Kidney (tissue), 13 donors: ENCODE measurements at regions not wholly inside any gene's neighbourhood (a gene's known extent, or its start where the extent isn't known, plus 50 kb on each side); places are given as distances from the start of the nearest gene placed in this dataset.

Experiments used
- DNase-seq, 5 donors: peaks; one replicate each; pipeline ENCODE4 v3.0.0-alpha.2; 2013 to 2020
- FAIRE-seq: peaks from 2 replicates; lab custom pipeline; 2012; peaks lifted over from hg19 to GRCh38; lab: Jason Lieb, UNC
- H3K27ac ChIP-seq, 2 donors: one replicate each; pipeline ENCODE4 v1.7.0; 2013; ENCODE audit warnings: low read depth in 2 of 2, low read length in 2 of 2, inconsistent platforms in 1 of 2
- H3K27me3 ChIP-seq: one replicate; pipeline ENCODE4 v1.7.1; 2013; ENCODE audit warnings: low read length, inconsistent platforms; ENCODE audit not compliant: control insufficient read depth, insufficient read depth
- H3K36me3 ChIP-seq, 3 donors: one replicate each; pipeline versions ENCODE4 v1.7.0 to v1.7.1; 2013; ENCODE audit warnings: low read length in 3 of 3, control low read depth in 1 of 3, inconsistent platforms in 1 of 3; ENCODE audit not compliant: insufficient read depth in 3 of 3, control insufficient read depth in 2 of 3
- H3K4me1 ChIP-seq, 3 donors: one replicate each; pipeline versions ENCODE4 v1.7.0 to v1.7.1; 2013; ENCODE audit warnings: low read length in 3 of 3, inconsistent platforms in 1 of 3, low read depth in 1 of 3; ENCODE audit not compliant: control insufficient read depth in 2 of 3, insufficient read depth in 2 of 3
- H3K4me3 ChIP-seq, 3 donors: one replicate each; pipeline versions ENCODE4 v1.7.0 to v1.8.1; 2013; ENCODE audit warnings: low read length in 3 of 3, control low read depth in 1 of 3, inconsistent platforms in 1 of 3
- H3K9ac ChIP-seq, 3 donors: one replicate each; pipeline versions ENCODE4 v1.7.0 to v1.7.1; 2013; ENCODE audit warnings: low read length in 3 of 3, control low read depth in 1 of 3, inconsistent platforms in 1 of 3
- H3K9me3 ChIP-seq, 3 donors: one replicate each; pipeline versions ENCODE4 v1.7.0 to v1.7.1; 2013; ENCODE audit warnings: low read length in 3 of 3, control low read depth in 1 of 3, inconsistent platforms in 1 of 3; ENCODE audit not compliant: control insufficient read depth in 2 of 3, insufficient read depth in 1 of 3
- intact Hi-C: fragments of 100-400 bp; cut with DNase I; formaldehyde crosslinking; loops from one replicate; pipeline ENCODE4 v1.11.1; 2022
- TF ChIP-seq, protein P1 (sequence below): IDR thresholded peaks from 3 replicates; pipeline ENCODE4 v1.5.1; 2012; ENCODE audit warnings: mild to moderate bottlenecking, moderate library complexity, borderline replicate concordance; ENCODE audit not compliant: insufficient read depth; ENCODE audit errors: extremely low read depth
- donor health status: control.
- donor health status: control.
- donor health status: control.
- donor health status: control.
- donor health status: control.
- donor health status: DM: yes; HTN: yes; CAD: no.
- donor health status: Normal renal cell carcinoma (clear cell type).

DNA sequence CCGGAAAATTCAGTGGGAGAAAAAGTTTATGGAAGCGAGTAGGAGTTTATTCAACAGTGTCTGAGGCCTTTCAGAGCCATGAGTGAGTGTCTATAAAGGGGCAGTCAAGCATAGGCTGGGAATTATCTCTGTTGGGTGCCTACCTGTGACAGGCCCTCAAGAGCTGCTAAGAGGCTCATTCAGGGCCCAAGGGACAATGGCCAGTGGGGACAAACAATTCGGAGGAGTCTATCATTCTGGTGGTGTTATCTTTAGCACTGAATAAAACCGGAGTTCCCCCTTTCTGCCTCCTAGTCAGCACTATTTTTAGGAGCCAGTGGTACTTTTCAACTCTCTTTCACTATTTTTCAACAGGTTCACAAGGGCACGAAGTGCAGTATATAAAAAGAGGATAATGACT is 89.5 kb upstream of the HTATIP2 start:
- Histone ChIP-seq H3K4me1 (no peaks in the 10 kb centered on the region), H3K9me3 (no peaks in the 10 kb centered on the region), H3K27me3 (no peaks in the 10 kb centered on the region), H3K4me3 (no peak overlapping the region), H3K9ac (no peak overlapping the region), H3K36me3 (no peaks in the 10 kb centered on the region), H3K27ac (no peak overlapping the region)
- intact Hi-C loops: no loop called here
- TF ChIP-seq, protein P1, sequence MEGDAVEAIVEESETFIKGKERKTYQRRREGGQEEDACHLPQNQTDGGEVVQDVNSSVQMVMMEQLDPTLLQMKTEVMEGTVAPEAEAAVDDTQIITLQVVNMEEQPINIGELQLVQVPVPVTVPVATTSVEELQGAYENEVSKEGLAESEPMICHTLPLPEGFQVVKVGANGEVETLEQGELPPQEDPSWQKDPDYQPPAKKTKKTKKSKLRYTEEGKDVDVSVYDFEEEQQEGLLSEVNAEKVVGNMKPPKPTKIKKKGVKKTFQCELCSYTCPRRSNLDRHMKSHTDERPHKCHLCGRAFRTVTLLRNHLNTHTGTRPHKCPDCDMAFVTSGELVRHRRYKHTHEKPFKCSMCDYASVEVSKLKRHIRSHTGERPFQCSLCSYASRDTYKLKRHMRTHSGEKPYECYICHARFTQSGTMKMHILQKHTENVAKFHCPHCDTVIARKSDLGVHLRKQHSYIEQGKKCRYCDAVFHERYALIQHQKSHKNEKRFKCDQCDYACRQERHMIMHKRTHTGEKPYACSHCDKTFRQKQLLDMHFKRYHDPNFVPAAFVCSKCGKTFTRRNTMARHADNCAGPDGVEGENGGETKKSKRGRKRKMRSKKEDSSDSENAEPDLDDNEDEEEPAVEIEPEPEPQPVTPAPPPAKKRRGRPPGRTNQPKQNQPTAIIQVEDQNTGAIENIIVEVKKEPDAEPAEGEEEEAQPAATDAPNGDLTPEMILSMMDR: no peak
- no peak for FAIRE-seq
- peak in 1 of 5 donors; percentile 7 for DNase-seq

DNA sequence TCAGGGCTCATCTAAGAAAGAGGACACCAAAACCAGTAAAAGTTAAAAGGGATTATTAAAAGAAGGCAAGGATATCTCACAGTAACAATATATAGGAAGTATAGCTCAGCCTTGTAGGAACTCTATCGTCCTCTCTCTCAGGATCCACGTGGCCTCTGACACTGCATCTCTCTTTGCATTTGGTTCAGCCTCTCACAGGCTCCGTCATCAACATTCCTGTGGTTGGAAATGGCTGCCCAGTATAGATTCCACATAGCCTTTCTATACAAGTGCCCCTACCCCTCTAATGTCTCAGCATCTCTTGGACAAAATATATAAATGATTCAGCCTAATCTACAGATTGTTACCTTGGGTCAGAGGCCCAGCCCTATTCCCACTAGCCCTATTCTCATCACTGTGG is 101.3 kb upstream of the DBX1 start:
- H3K27ac ChIP-seq: no peak overlapping the region
- intact Hi-C loops: no loop called here
- no peak for FAIRE-seq

DNA sequence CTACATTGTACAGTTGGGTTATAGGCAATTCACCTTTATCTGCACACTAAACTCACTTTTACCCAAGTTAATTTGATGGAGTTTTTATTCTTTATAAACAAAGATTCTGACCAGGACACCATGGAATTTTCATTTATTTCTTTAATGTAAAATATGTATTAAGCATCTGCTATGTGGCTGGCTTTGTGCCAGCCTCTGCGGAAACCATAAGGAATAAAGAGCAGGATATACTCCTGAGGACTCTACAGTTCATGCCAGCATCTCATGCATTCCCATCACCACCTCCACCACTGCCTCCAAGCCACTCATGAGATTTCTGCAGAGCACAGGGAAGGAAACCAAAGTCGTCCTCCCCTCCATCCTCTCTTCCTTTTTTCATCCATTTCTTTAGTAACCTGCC is 100.0 kb upstream of the DBX1 start:
- no peak for FAIRE-seq
- no peak for DNase-seq
- Histone ChIP-seq H3K4me3 (no peak overlapping the region), H3K36me3 (no peaks in the 10 kb centered on the region), H3K4me1 (no peaks in the 10 kb centered on the region), H3K9me3 (no peaks in the 10 kb centered on the region), H3K9ac (no peak overlapping the region), H3K27me3 (no peaks in the 10 kb centered on the region), H3K27ac (no peak overlapping the region)
- intact Hi-C loops: no loop called here
- TF ChIP-seq, protein P1: no peak

More for the DNA sequence above, 101.3 kb upstream of the DBX1 start:
- no peaks in the 10 kb centered on the region for H3K27me3 ChIP-seq
- DNase-seq: no peak
- no peak overlapping the region for H3K4me3 ChIP-seq
- no peaks in the 10 kb centered on the region for H3K4me1 ChIP-seq
- H3K9ac ChIP-seq: no peak overlapping the region
- TF ChIP-seq, protein P1: no peak
- no peaks in the 10 kb centered on the region for H3K9me3 ChIP-seq
- H3K36me3 ChIP-seq: no peaks in the 10 kb centered on the region

- no peak overlapping the region for H3K9ac ChIP-seq
- no peak overlapping the region for H3K27ac ChIP-seq
- no peaks in the 10 kb centered on the region for H3K4me1 ChIP-seq
- TF ChIP-seq, protein P1: no peak
- H3K9me3 ChIP-seq: no peaks in the 10 kb centered on the region
- no peak for DNase-seq
- FAIRE-seq: no peak
- intact Hi-C loops: no loop called here
- no peaks in the 10 kb centered on the region for H3K27me3 ChIP-seq
- H3K4me3 ChIP-seq: no peak overlapping the region
- H3K36me3 ChIP-seq: no peaks in the 10 kb centered on the region
Measured at GRCh38 chr11:20259506-20259905, 99.2 kb upstream of the DBX1 start.
